GM18517 (cell line): ENCODE measurements at regions not wholly inside any gene's neighbourhood (a gene's known extent, or its start where the extent isn't known, plus 50 kb on each side); places are given as distances from the start of the nearest gene placed in this dataset.
"Not testable (repeated sequence)": the region's sequence is repeated elsewhere in the genome, so short reads cannot be mapped to it uniquely, and the experiment has no call there.

Experiments used
- ATAC-seq: cut with Tn5 transposase; IDR thresholded peaks from one replicate; pipeline ENCODE4 v1.9.1; 2021; ENCODE audit warnings: mild to moderate bottlenecking, moderate library complexity; ENCODE audit not compliant: unreplicated experiment

DNA sequence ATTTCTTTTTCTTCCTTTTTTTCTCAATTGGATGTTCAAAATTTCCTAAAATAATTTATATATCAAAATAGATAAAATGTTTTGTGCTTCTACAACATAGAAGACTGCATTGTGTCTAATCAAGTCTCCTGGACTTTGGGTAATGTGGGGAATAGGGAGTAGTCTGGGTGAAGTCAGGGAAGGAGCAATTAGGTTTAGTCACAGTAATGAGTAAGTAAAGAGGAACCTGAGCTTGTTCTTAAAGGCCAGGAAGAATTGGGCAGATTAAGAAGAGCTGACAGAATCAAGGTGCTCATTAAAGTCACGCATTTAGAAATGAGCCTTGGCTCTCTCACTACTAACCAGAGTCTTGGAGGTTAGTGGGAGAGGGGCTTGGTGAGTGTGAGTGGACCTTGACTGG, 233.3 kb upstream of the SSTR1 start:
- no peak for ATAC-seq

DNA sequence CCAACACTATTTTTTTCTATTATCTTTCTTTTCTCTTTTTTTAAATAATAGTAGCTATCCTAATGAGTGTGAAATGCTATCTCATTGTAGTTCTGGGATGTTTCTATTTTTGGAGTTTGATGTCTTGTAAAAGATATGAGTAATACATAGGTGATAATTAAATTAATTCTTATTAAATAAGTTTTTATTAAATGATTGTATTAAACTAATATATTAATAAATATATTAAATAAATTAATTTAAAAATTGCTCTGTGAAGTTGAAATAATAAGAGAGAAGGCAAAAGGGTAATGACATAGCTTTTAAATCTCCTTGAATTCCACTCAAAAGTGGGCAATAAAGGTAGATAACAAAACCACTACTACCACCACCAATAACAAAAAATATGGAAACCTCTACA, 230.2 kb upstream of the SSTR1 start:
- ATAC-seq = no peak

DNA sequence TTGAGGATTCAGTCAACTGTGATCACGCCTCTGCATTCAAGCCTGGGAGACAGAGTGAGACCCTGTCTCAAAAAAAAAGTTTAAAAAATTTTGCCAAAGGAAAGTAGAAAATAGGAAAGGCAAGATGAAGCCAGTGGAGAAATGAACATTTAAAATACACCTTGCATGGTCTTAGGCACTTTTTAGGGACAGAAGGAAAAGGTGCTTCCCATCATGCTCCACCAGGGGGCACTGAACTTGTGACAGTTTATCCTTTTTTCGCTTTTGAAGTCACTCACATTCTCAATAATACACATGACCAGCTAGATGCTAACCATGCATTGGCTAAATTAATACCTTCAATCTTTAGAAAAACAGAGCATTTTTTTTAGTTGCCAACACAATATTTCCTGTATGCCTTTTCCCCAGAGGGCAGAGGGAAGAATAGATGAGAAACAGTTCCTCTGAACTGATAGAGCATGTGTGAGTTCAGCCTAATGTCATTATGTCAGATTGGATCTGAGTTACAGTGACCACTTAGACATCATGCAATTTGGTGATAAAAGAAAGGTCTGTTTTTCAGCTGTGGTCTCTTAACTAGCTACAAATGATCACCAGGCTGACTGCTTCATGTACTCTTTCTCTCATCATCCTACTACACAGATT, 221.8 kb upstream of the SSTR1 start:
- ATAC-seq = no peak

GRCh38 chr14:37988472-37988871, 219.2 kb upstream of the SSTR1 start:
- no peak for ATAC-seq

- no peak for ATAC-seq
Measured at GRCh38 chr14:37991027-37991426, 216.7 kb upstream of the SSTR1 start.

DNA sequence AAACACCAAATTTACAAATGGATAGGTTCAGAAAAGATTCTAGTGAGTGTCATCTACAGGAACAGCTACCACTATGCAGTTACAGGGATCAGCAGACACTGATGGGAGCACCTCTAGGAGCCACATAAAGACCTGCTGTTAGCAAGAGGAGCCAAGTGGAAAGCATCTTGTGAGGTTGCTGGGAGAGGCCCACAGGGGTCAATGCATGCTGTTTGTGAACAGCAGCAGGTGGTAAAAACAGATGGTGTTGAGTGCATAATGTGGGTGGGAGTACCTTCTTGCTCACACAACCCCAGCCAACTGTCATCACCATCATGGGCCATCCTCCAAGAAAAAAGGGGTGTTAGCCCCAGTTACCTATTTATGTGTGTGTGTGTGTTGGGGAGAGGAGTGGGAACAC, 215.2 kb upstream of the SSTR1 start:
- no peak for ATAC-seq

DNA sequence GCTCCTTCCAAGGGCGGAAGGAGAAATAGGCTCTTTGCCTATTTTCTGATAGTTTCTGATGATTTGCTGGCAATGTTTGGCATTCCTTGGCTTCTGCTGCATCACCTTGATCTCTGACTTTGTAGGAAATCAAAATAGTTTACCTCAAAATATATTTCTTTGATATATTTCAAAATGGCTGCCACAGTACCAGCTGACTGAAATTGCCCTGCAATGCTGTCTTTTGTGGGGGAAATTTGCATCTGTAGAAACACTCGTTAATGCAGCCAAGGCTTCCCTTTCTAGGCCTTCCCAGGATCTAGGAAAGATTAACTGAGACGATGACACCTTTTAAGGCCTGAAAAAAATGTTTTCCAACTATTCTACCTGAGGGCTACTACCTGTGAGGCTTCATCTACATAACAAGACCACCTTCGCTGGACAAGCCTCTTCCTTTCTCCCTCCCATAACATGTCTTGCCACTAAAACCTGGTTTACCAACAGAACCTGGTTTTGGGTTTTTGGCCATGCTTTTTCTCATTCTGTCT, 212.8 kb upstream of the SSTR1 start:
- no peak for ATAC-seq

DNA sequence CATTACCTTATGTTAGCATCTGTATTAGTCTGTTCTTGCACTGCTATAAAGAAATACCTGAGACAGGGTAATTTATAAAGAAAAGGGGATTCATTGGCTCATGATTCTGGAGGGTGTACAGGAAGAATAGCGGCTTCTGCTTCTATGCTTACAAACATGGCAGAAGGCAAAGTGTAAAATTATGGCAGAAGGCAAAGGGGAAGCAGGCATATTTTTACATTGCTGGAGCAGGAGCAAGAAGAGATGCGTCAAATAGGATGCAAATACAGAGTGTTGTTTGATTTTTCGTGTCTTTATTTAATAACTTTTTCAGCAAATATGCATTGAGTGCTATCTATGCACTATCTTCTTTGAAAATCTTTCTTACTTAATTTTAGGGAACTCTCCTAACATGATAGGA, 210.7 kb upstream of the SSTR1 start:
- no peak for ATAC-seq

DNA sequence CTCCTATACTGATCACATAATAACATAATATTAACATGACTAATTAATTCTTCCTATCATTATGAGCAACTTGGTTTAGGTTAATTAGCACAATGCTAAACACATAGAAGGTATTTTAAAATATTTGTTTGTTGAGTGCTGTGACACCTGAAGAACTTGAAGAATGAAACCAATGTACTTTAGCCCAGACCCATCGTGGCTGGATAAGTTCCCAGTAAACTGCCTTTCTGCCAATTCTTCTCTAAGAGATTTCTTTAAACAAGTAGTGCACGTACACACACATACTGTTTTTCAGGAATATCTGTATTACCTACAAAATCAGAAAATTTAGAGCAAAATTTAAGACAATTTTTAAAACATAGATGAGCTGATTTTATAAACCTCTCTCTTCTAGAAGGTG, 207.4 kb upstream of the SSTR1 start:
- ATAC-seq = no peak

DNA sequence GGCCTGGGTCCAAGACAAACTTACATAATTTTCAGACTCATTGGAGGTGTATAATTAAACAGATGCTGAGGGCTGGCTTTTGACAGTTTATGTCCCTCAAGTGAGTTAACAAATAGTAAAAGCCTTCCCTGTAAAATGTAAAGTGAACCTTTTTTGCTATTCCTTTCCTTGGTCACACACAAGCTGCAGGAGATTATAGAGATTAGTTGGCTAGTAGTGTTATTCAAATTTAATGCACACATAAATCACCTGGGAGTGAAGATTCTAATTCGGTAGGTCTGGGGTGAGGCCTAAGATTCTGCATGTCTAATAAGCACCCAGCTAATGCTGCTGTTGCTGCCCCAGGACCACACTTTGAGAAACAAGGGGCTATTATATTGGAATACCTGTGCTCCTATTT, 206.2 kb upstream of the SSTR1 start:
- no peak for ATAC-seq

DNA sequence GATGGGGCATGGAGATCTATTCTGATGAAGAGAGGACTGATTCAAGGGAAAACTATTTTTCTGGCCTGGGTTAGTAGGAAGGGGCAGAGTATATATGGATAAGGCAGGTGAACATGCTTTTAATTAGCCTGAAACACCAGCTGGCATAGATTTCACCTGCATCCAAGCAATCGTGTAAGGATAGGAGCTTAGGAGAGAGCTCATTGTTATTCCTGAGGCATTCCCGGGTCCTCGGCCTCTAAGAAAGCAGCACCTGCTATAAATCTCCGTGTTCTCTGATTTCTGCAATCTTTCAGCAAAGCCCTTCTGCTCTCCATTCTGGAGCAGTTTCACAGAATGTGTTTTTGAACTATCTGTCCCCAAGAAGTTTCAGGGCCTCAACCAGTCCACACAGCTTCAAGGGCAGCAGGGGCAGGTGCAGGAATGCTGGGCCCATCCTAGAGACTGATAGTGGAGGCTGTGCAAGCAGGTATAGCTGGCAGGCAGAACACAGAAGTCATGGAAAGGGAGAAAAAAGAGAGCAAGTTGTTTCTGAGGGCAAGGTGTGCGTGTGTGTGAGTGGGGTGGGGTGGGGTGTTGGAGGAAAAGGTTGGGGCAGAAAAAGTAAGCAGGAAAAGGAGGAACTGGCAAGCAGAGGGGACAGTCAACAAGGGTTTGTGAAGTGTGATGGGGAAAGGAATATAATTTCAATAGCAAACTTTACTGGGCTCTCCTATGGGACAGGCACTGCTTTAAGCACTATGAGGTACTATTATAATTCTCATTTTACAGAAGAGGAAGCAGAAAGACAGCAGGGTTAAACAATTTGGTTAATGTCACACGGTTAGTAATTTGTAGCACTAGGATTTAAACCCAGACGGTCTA, 203.7 kb upstream of the SSTR1 start:
- ATAC-seq = no peak

- ATAC-seq = no peak
Measured at GRCh38 chr14:38004610-38004879, 203.2 kb upstream of the SSTR1 start.

DNA sequence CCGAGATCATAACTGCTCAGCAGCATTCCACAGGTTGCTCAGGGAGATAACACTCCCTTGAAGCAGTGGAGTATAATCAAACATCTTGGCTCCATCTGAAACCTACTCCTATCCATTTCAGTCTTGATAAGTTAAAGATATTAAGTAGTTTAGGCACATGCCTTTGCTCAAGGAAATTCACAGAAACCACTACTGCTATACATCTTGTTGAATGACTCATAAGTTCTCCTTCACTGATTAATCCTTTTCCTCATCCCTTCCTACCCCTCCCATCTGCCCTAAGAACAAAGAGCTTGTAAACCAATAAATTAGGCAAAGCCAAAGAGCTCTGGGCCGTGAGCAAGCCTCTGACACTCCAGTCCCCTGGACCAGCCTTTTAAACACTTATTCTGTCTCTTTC, 196.5 kb upstream of the SSTR1 start:
- ATAC-seq = not testable (repeated sequence)

DNA sequence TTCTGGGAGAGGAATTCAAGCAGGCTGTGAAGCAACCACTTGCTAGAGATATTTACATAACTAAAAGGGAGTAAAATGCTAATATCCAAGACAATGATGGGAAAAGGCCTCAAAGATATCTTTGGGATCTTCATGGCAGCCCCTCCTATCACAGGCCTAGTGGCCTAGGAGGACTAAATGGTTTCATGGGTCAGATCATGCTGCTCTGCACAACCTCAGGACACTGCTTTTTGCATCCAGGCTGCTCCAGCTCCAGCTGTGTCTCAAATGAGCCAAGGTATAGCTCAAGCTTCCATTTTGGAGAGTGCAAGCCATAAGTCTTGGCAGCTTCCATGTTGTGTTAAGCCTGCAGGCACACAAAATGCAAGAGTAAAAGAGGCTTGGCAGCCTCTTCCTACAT, 195.6 kb upstream of the SSTR1 start:
- ATAC-seq = no peak

DNA sequence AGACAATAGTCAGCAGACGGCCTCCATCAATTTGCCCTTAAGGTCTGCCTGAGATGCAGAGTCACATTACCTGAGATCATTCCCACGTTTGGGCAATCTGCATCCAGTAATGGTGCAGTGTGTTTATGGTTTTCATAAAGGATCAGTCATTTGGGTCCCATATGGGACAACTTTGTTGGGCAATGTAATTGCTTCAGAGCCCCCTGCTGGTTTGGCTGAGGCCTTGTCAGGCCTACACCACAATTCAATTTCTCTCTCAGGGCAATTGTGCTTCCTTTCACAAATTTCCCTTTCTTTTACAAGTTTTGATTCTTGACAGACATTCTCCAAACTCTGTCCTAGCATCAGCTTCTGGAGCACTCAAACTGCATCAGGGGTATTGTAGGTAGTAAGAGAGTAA, 191.2 kb upstream of the SSTR1 start:
- ATAC-seq = no peak

GRCh38 chr14:38021861-38022260, 185.8 kb upstream of the SSTR1 start:
- no peak for ATAC-seq

- ATAC-seq = no peak
Measured at GRCh38 chr14:38022775-38023174, 184.9 kb upstream of the SSTR1 start.

GRCh38 chr14:38038171-38038570, 169.5 kb upstream of the SSTR1 start:
- no peak for ATAC-seq

DNA sequence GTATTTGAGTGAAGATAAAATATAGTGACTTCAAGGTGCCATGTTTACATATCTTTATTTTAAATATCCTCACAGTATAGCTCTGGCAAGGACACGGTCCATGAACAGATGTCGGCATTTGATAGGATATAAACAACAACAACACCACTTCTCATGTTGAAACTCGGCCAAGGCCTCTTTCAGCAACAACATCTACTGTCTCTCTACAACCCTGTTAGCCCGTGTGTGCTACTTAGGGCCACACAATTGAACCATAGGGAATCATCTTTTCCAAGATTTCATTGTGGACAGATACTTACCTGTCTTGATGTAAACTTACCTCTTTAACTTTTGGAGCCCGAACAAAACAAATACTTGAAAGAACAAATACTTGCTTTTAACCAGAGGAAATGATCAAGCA, 168.7 kb upstream of the SSTR1 start:
- no peak for ATAC-seq

DNA sequence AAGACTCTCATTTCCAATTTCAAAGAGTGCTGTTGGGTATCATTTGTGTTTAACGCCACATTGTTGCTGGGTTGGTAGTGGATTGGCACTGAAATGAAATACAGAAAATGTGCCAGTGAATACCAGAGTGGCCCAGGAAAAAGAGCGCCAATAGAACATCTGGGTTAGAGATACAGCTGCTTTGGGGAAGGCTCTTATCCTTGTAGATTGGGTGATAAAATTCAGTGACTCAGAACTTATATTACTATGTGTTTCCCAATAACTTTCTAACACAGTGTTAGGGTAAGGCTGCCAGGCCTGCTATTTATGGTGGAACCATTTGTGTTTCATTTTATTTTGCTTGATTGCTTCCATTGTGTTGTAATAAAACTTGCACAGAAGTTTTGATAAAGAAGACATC, 168.2 kb upstream of the SSTR1 start:
- no peak for ATAC-seq

DNA sequence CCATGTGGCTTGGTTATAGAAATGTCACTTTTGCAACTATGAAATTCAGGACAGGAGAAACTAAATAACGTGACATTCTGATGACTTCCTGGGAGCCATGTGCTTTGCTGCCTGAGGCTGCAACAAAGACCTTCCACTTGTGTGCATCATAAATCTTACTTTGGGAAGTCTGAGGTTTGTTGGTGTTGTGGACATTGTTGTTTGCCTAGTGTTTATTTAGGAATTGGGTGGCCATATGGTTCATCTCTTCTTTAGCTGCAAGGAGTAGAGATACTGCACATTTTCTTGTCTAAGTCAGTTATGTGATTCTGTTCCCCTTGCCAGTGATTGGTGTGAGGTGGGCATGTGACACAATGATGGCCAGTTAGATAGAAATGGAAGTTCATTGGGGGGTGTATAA, 167.3 kb upstream of the SSTR1 start:
- ATAC-seq = no peak

- no peak for ATAC-seq
Measured at GRCh38 chr14:38042322-38042721, 165.4 kb upstream of the SSTR1 start.

- no peak for ATAC-seq
Measured at GRCh38 chr14:38044710-38045109, 163.0 kb upstream of the SSTR1 start.
